HepG2 (cell line): ENCODE measurements at regions not wholly inside any gene's neighbourhood (a gene's known extent, or its start where the extent isn't known, plus 50 kb on each side); places are given as distances from the start of the nearest gene placed in this dataset.

Experiments used
- ATAC-seq: fragments of 200-7000 bp; cut with Tn5 transposase; 3 replicates; pipeline ENCODE4 v1.9.1; 2020; ENCODE audit warnings: mild to moderate bottlenecking, moderate library complexity
- BruUV-seq: library from RNA; stranded (reverse); fragments of 400-500 nt; replicated peaks from 2 replicates; lab custom pipeline; 2021; lab: Mats Ljungman, UMichigan
- CTCF ChIA-PET: fragments of 300-600 bp; formaldehyde crosslinking; extraction: SDS; loops from one replicate; lab custom pipeline; 2021; ENCODE audit warnings: low total read pairs, inconsistent platforms, low intra/inter-chr PET ratio; lab: Yijun Ruan, JAX
- POLR2A ChIA-PET: fragments of 350-600 bp; sonication (Branson Sonifier 250); formaldehyde crosslinking; loops from one replicate; lab custom pipeline; 2020; ENCODE audit warnings: antibody characterized with exemption, inconsistent platforms; lab: Yijun Ruan, JAX
- DNase-seq: peaks from one replicate; pipeline ENCODE4 v3.0.0-alpha.2; 2015; ENCODE audit warnings: low spot score
- FAIRE-seq: peaks from 3 replicates; lab custom pipeline; 2011; peaks lifted over from hg19 to GRCh38; lab: Jason Lieb, UNC
- H2AFZ ChIP-seq: one replicate; pipeline ENCODE4 v1.6.1; 2011; ENCODE audit warnings: low read length, inconsistent platforms
- H3K27ac ChIP-seq: fragments of 300-600 bp; 3 replicates; pipeline ENCODE4 v1.8.0; 2011; ENCODE audit warnings: mixed run types, mild to moderate bottlenecking, mixed read lengths, low read length, inconsistent platforms; ENCODE audit not compliant: insufficient read depth; ENCODE audit errors: extremely low read length
- H3K27me3 ChIP-seq, 2 experiments: fragments of 200-600 bp in 1 of 2; 2 replicates in 1 of 2; 3 replicates in 1 of 2; pipeline versions ENCODE4 v1.6.0 to v1.8.0; 2011; ENCODE audit warnings: low read length in 2 of 2, mild to moderate bottlenecking in 2 of 2, moderate library complexity in 2 of 2, inconsistent platforms in 1 of 2; ENCODE audit not compliant: insufficient read depth in 2 of 2, control insufficient read depth in 1 of 2
- H3K36me3 ChIP-seq, 2 experiments: fragments of 200-600 bp in 1 of 2; replicated peaks in 1 of 2; 2 replicates in 1 of 2; 3 replicates in 1 of 2; pipeline versions ENCODE4 v1.5.1 to v1.8.0; 2011; ENCODE audit warnings: low read length in 2 of 2, inconsistent platforms in 1 of 2; ENCODE audit not compliant: insufficient read depth in 2 of 2, control insufficient read depth in 1 of 2
- H3K4me1 ChIP-seq: 2 replicates; pipeline ENCODE4 v1.5.1; 2012; ENCODE audit warnings: low read length, inconsistent platforms; ENCODE audit not compliant: insufficient read depth
- H3K4me2 ChIP-seq: 2 replicates; pipeline ENCODE4 v1.6.0; 2011; ENCODE audit warnings: low read depth, low read length, inconsistent platforms
- H3K4me3 ChIP-seq, 3 experiments: fragments of 200-600 bp in 1 of 3; sonication (generic), shearing (Covaris generic) in 1 of 3; replicated peaks in 1 of 3; 2 replicates each; pipeline ENCODE4 v1.5.1; 2011 to 2016; ENCODE audit warnings: low read length in 3 of 3, inconsistent platforms in 2 of 3, low read depth in 2 of 3, mild to moderate bottlenecking in 2 of 3, control low read depth in 1 of 3, mixed read lengths in 1 of 3; ENCODE audit not compliant: insufficient read depth in 1 of 3
- H3K79me2 ChIP-seq: one replicate; pipeline ENCODE4 v1.6.1; 2011; ENCODE audit warnings: low read length, inconsistent platforms; ENCODE audit not compliant: insufficient read depth
- H3K9ac ChIP-seq: 2 replicates; pipeline ENCODE4 v1.6.0; 2011; ENCODE audit warnings: mild to moderate bottlenecking, low read depth, low read length, inconsistent platforms; ENCODE audit not compliant: insufficient read depth
- H3K9me3 ChIP-seq: 2 replicates; pipeline ENCODE4 v1.5.1; 2012; ENCODE audit warnings: mild to moderate bottlenecking, low read length
- H4K20me1 ChIP-seq: 2 replicates; pipeline ENCODE4 v1.6.0; 2011; ENCODE audit warnings: inconsistent platforms, mild to moderate bottlenecking, low read length, moderate library complexity; ENCODE audit not compliant: insufficient read depth
- ESRRA ChIP-seq: sonication (generic); formaldehyde crosslinking; IDR thresholded peaks from 2 replicates; pipeline ENCODE4 v1.5.1; 2020; ENCODE audit warnings: mild to moderate bottlenecking, low read depth, missing genetic modification reagents
- MAFF ChIP-seq: IDR thresholded peaks from 2 replicates; pipeline ENCODE4 v1.6.1; 2011; ENCODE audit warnings: low read depth, low read length, improper control_type of control experiment
- MAFK ChIP-seq, 2 experiments: IDR thresholded peaks in 1 of 2; conservative IDR thresholded peaks in 1 of 2; 2 replicates each; pipeline ENCODE4 v1.6.1; 2011; ENCODE audit warnings: improper control_type of control experiment in 2 of 2, low read length in 2 of 2
- SIX1 ChIP-seq: sonication (generic); formaldehyde crosslinking; IDR thresholded peaks from 2 replicates; pipeline ENCODE4 v1.4.0; 2020; ENCODE audit warnings: missing genetic modification reagents, borderline replicate concordance
- SP140L ChIP-seq: sonication (generic); formaldehyde crosslinking; IDR thresholded peaks from 2 replicates; pipeline ENCODE4 v1.4.0; 2020; ENCODE audit warnings: missing genetic modification reagents, borderline replicate concordance
- ZFP90 ChIP-seq: sonication (generic); formaldehyde crosslinking; IDR thresholded peaks from 2 replicates; pipeline ENCODE4 v1.8.0; 2022; ENCODE audit warnings: missing genetic modification reagents, mild to moderate bottlenecking, inconsistent platforms, borderline replicate concordance
- WGBS: methylation state at CpG from one replicate; pipeline ENCODE4 v1.1.6; 2017; ENCODE audit warnings: low lambda C conversion rate; 5-methylcytosine and 5-hydroxymethylcytosine counted together
- in situ Hi-C: cut with HindIII; loops from 2 replicates; pipeline ENCODE4 v1.10.0; 2017; ENCODE audit warnings: low pct_unique_long_range_greater_than_20kb; ENCODE audit not compliant: extremely low pct_ligation_motif_present
- intact Hi-C: fragments of 100-400 bp; cut with micrococcal nuclease; formaldehyde crosslinking; loops from one replicate; pipeline ENCODE4 v1.10.0; 2022; ENCODE audit not compliant: unreplicated experiment
- TF ChIP-seq, protein P1 (sequence below): sonication (generic); formaldehyde crosslinking; IDR thresholded peaks from 2 replicates; pipeline ENCODE4 v1.4.0; 2020; ENCODE audit warnings: missing genetic modification reagents, borderline replicate concordance

DNA sequence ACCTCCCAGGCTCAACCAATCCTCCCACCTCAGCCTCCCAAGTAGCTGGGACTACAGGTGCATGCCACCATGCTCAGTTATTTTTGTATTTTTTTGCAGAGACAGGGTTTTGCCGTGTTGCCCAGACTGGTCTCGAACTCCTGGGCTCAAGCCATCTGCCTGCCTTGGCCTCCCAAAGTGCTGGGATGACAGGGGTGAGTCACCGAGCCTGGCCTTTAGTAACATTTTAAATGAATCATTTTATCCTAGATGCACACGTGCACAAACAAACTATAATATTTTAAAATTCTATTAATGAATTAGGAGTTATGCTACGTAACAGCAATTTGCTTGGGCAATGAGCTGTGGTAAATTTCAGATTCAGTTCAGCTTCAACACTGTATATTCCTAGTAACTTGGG is 862.5 kb upstream of the ID2 start:
- in situ Hi-C loops, result no loop called here
- Histone ChIP-seq H2AFZ (no peak overlapping the region), H3K4me2 (no peak overlapping the region), H3K9ac (no peak overlapping the region), H4K20me1 (no peaks in the 10 kb centered on the region), H3K4me3 (no peak overlapping the region), H3K27me3 (no peaks in the 10 kb centered on the region; a peak in 1 of 5 replicates), H3K9me3 (no peaks in the 10 kb centered on the region), H3K36me3 (no peaks in the 10 kb centered on the region), H3K27ac (no peak overlapping the region), H3K4me1 (no peaks in the 10 kb centered on the region), H3K79me2 (no peaks in the 10 kb centered on the region)
- no peak for ATAC-seq
- no TSS peak for BruUV-seq
- CTCF ChIA-PET, result no interaction called here
- POLR2A ChIA-PET, result no interaction called here
- DNase-seq, result no peak
- no peak for FAIRE-seq
- WGBS, result 47% methylated on average over 5 of the region's 5 CpGs
- no peak for TF ChIP-seq SP140L
- TF ChIP-seq SIX1, result no peak
- no peak for TF ChIP-seq ESRRA (CRISPR knock-in tag)
- TF ChIP-seq, protein P1, sequence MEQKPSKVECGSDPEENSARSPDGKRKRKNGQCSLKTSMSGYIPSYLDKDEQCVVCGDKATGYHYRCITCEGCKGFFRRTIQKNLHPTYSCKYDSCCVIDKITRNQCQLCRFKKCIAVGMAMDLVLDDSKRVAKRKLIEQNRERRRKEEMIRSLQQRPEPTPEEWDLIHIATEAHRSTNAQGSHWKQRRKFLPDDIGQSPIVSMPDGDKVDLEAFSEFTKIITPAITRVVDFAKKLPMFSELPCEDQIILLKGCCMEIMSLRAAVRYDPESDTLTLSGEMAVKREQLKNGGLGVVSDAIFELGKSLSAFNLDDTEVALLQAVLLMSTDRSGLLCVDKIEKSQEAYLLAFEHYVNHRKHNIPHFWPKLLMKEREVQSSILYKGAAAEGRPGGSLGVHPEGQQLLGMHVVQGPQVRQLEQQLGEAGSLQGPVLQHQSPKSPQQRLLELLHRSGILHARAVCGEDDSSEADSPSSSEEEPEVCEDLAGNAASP (CRISPR knock-in tag), result no peak
- intact Hi-C loops, result no loop called here

DNA sequence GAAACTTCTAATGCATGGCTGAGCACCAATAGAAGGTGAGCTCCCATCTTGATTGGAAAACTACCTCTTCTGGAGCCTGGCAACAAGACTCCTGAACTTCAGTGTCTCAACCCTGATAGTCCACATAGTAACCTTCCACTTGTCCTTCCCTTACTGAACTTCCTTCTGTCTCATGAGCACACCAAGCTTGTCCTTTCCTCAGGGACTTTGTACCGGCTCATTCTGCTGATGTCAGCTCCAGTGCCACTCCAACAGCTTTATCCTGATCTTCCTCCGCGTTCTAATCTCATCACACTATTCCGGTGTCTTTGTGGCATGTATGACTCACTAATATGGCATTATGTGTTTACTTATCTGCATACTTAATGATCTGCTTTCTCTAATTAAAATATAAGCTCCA is 862.0 kb upstream of the ID2 start:
- no TSS peak for BruUV-seq
- in situ Hi-C loops, result no loop called here
- no peak for DNase-seq
- intact Hi-C loops, result no loop called here
- Histone ChIP-seq H3K4me3 (no peak overlapping the region), H3K4me1 (no peaks in the 10 kb centered on the region), H3K36me3 (no peaks in the 10 kb centered on the region), H3K27ac (no peak overlapping the region), H3K79me2 (no peaks in the 10 kb centered on the region), H3K27me3 (no peaks in the 10 kb centered on the region; a peak in 1 of 5 replicates), H3K9me3 (no peaks in the 10 kb centered on the region), H2AFZ (no peak overlapping the region), H3K9ac (no peak overlapping the region), H4K20me1 (no peaks in the 10 kb centered on the region), H3K4me2 (no peak overlapping the region)
- ChIA-PET CTCF (no interaction called here), POLR2A (no interaction called here)
- FAIRE-seq, result no peak
- TF ChIP-seq MAFF, result peak; percentile 55
- TF ChIP-seq ZFP90 (CRISPR knock-in tag), result no peak
- TF ChIP-seq MAFK (conservative IDR thresholded peaks at IDR 0.05 in 1 of 2, IDR thresholded peaks at IDR 0.05 in 1 of 2; ENCODE audit: low read length in 2 of 2), result peak; percentile 75 to 78
- 26% methylated on average over 4 of the region's 4 CpGs for WGBS
- no peak for ATAC-seq
